AG08395 (cell line): ENCODE measurements at regions not wholly inside any gene's neighbourhood (a gene's known extent, or its start where the extent isn't known, plus 50 kb on each side); places are given as distances from the start of the nearest gene placed in this dataset.
"Not testable (repeated sequence)": the region's sequence is repeated elsewhere in the genome, so short reads cannot be mapped to it uniquely, and the experiment has no call there.

ENCODE experiments used
- DNase-seq: peaks from one replicate; pipeline ENCODE4 v3.0.0; 2012; ENCODE audit warnings: mixed read lengths, low spot score

DNA sequence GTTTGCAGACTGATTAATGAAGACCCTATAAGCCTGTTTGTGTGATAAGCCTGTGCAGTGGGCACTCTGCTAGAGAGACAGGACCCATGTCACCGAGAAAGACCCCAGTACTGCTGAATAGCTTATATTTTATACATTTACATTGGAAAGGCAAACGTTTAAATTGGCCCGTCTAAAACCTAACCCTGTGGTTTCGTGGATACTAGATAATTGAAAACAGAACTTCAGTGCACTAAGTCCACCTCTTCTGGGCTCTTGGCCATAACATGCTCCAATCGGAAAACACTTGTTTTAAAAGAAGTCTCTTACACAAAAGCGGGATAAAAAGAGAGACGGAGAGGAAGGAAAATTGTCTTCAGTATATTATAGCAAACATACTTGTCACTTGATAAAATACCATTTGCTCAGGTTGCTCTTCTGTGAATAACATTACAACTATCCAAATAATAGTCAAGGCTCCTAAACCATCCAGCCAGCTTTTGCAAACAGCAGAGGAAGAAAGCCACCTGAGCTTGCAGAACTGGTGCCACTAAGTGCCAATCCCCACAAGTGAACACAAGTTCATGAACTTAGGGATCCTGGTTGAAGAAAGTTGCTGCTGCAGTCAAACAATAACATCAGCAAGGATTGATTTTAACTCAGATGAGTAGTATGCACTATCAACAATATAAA, 218.4 kb upstream of the FN1 start:
- peak; percentile 64 for DNase-seq

- DNase-seq, result no peak
Measured at GRCh38 chr2:215653344-215654030, 217.6 kb upstream of the FN1 start.

- DNase-seq, result peak; percentile 75
Measured at GRCh38 chr2:215652388-215652787, 216.5 kb upstream of the FN1 start.

DNA sequence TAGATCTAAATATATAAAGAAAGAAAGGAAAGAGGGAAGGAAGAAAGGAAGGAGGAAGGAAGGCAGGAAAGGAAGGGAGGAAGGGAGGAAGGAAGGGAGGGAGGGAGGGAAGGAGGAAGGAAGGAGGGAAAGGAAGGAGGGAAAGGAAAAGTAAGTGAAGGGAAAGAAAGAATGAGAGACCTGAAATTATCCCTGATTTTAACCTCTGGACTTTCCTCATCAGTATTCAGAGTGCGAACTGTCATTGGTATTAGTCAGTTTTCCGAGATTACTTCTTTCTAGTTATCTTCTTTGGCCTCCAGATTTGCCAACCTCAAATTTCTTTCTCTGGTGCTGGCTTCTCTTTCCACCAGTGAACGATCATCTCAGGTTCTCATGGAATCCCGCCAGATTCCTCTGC, 215.5 kb upstream of the FN1 start:
- DNase-seq, result no peak

DNA sequence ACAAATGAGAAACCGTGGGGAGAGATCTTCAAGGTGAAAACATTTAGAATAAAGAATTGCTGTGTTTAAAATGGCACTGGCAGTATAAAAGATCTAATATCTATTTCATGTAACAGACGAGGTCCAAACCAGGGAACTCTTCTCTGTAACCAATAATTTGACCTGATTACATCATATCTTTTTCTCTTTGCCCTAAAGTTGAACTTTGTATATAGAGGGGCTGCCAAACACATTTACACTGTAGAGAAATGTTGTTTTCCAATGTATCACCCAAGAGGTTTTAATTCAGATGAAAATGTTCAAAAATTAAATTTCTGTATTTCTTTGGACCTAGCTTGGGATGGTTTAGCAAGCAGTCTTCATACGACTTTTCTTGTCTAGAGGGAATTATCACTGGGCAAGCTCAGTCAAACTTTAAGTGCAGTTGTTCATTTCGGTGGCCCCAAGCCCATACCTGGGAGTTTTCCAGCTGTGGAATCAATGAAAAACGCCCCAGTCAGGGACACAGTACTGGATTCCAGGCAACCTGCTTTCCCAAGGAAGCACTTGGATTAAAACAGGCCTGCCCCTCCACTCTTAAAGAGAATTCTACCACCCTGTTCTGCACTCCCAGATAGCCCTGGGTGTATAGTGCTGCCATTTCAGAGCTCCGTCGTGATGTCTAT, 208.5 kb upstream of the FN1 start:
- no peak for DNase-seq

DNA sequence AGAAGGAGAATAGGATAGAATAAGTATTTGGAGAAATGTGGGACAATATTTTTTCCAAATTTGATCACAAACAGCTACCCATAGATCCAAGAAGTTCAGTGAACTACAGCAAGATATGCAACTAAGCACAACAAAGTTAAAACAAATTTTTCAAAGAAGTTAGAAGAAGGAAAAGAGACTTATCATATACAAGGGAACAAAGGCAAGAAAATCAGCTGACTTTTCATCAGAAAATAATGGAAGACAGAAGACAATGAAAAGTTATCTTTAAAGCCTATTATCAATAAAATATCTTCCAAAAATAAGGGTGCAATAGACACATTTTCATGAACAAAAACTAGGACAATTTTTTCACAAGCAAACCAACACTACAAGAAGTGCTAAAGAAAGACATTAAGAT, 202.8 kb upstream of the FN1 start:
- no peak for DNase-seq

DNA sequence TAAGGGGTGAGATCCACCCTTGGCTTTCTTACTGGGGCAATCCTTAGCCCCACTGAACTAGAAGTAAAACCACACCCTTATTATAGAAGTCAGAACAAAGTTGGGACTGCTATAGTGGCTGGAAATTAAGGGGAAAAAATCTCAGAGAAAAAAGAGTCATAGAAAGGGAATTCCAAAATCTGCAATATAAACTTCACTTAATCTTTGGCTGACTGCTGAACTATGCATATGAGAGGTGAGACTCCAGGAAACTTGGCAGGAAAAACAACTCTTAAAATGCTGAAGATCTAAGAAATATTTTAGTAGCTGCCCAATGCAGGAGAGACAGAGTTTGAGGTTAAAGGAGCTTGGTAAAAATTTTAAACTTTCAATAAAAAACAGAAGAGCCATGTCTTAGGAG, 201.8 kb upstream of the FN1 start:
- DNase-seq, result peak; percentile 10

DNA sequence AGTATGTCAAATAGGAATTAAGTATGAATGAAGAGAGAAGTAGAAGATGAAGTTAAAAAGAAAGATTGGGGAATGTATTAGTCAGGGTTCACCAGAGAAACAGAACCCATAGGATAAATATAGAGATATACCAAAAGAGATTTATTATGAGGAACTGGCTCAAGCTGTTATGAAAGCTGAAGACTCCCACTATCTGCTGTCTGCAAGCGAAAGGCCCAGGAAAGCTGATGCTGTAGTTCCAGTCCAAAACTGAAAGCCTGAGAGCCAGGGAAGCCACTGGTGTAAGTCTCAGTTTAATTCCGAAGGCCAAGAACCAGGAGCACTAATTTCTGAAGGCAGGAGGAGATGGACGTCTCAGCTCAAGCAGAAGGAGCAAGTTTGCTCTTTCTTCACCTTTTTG, 200.9 kb upstream of the FN1 start:
- DNase-seq, result no peak

DNA sequence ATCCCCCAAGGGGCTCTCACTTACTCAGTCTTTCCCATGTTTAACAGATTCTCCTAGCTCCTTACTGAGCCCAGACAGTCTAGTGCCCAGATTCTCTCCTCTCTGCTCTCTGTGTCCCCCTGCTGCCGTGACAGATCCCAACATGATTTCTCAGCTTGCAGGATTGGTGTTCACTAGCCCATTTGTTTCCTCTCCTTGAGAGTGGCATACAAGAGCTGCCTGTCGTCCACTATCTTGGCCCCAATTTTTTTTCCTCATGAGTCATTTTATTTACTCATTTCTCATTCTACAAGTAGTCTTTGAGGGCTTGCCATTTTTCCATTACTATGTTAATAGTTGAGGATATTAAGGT, 199.9 kb upstream of the FN1 start:
- peak; percentile 27 for DNase-seq

GRCh38 chr2:215635071-215635787, 199.4 kb upstream of the FN1 start:
- no peak for DNase-seq

DNA sequence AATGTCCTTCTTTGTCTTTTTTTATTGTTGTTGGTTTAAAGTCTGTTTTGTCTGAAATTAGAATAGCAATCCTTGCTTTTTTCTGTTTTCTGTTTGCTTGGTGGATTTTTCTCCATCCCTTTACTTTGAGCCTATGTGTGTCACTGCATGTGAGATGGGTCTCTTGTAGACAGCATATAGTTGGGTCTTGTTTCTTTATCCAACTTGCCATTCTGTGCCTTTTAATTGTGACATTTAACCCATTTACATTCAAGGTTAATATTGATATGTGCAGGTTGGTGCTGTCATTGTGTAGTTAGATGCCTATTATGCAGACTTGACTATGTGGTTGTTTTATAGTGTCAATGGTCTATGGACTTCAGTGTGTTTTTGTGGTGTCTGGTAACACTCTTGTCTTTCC, 197.5 kb upstream of the FN1 start:
- no peak for DNase-seq

- DNase-seq, result no peak
Measured at GRCh38 chr2:215631696-215632095, 195.8 kb upstream of the FN1 start.

- DNase-seq, result not testable (repeated sequence)
Measured at GRCh38 chr2:215630796-215631195, 194.9 kb upstream of the FN1 start.

- DNase-seq, result no peak
Measured at GRCh38 chr2:215627771-215628170, 191.9 kb upstream of the FN1 start.

GRCh38 chr2:215626812-215627281, 191.0 kb upstream of the FN1 start:
- DNase-seq, result no peak

DNA sequence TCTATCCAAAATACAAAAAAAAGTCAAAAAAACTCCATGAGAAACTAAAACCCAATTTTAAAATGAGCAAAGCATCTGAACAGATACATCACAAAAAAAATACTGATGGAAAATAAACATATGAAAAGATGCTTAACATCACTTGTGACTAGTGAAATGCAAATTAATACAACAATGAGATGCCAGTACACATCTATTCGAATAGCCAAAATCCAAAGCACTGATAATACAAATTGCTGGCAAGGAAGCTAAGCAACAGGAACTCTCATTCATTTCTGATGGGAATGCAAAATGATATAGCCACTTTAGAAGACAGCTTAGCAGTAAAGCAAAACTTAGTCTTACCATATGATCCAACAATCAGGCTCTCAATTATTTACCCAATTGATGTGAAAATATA, 190.2 kb upstream of the FN1 start:
- DNase-seq, result no peak

GRCh38 chr2:215625207-215625606, 189.3 kb upstream of the FN1 start:
- no peak for DNase-seq

GRCh38 chr2:215624423-215624829, 188.6 kb upstream of the FN1 start:
- peak; percentile 46 for DNase-seq

- no peak for DNase-seq
Measured at GRCh38 chr2:215622837-215623236, 187.0 kb upstream of the FN1 start.

- no peak for DNase-seq
Measured at GRCh38 chr2:215621381-215621780, 185.5 kb upstream of the FN1 start.

GRCh38 chr2:215620528-215620927, 184.7 kb upstream of the FN1 start:
- DNase-seq, result no peak

GRCh38 chr2:215619989-215620388, 184.1 kb upstream of the FN1 start:
- no peak for DNase-seq
